Choroid plexus epithelial cell (primary cell): ENCODE measurements at regions not wholly inside any gene's neighbourhood (a gene's known extent, or its start where the extent isn't known, plus 50 kb on each side); places are given as distances from the start of the nearest gene placed in this dataset.
"Not testable (repeated sequence)": the region's sequence is repeated elsewhere in the genome, so short reads cannot be mapped to it uniquely, and the experiment has no call there.

Experiments used
- DNase-seq: peaks from one replicate; pipeline ENCODE4 v3.0.0-alpha.2; 2010; ENCODE audit warnings: low read depth
- H3K4me3 ChIP-seq: 2 replicates; pipeline ENCODE4 v1.5.1; 2011; ENCODE audit warnings: low read depth, mild to moderate bottlenecking, control low read depth, low read length, moderate library complexity
- TF ChIP-seq, protein P1 (sequence below): conservative IDR thresholded peaks from 2 replicates; pipeline ENCODE4 v1.5.1; 2011; ENCODE audit warnings: low read depth, mild to moderate bottlenecking, control low read depth, inconsistent platforms, low read length, moderate library complexity

DNA sequence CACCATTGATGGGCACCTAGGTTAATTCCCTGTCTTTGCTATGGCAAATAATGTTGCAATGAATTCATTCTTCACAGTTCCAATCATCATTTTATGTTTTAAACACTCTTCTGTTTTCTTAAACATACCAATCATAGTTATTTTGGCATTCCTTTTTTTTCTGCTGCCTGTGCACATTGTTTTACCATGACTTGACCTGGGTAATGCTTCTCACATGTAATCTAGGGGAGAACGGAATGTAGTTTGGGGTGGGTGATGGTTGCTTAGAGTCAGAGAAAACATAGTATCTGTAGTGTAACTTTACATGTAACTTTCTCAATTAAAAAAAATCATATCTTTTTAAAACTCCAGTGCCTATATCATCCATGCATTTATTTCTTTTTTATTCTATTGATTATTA lies 1945.3 kb upstream of the RAG2 start:
- DNase-seq, result peak; percentile 82
- H3K4me3 ChIP-seq, result no peak overlapping the region
- TF ChIP-seq, protein P1, sequence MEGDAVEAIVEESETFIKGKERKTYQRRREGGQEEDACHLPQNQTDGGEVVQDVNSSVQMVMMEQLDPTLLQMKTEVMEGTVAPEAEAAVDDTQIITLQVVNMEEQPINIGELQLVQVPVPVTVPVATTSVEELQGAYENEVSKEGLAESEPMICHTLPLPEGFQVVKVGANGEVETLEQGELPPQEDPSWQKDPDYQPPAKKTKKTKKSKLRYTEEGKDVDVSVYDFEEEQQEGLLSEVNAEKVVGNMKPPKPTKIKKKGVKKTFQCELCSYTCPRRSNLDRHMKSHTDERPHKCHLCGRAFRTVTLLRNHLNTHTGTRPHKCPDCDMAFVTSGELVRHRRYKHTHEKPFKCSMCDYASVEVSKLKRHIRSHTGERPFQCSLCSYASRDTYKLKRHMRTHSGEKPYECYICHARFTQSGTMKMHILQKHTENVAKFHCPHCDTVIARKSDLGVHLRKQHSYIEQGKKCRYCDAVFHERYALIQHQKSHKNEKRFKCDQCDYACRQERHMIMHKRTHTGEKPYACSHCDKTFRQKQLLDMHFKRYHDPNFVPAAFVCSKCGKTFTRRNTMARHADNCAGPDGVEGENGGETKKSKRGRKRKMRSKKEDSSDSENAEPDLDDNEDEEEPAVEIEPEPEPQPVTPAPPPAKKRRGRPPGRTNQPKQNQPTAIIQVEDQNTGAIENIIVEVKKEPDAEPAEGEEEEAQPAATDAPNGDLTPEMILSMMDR, result no peak

DNA sequence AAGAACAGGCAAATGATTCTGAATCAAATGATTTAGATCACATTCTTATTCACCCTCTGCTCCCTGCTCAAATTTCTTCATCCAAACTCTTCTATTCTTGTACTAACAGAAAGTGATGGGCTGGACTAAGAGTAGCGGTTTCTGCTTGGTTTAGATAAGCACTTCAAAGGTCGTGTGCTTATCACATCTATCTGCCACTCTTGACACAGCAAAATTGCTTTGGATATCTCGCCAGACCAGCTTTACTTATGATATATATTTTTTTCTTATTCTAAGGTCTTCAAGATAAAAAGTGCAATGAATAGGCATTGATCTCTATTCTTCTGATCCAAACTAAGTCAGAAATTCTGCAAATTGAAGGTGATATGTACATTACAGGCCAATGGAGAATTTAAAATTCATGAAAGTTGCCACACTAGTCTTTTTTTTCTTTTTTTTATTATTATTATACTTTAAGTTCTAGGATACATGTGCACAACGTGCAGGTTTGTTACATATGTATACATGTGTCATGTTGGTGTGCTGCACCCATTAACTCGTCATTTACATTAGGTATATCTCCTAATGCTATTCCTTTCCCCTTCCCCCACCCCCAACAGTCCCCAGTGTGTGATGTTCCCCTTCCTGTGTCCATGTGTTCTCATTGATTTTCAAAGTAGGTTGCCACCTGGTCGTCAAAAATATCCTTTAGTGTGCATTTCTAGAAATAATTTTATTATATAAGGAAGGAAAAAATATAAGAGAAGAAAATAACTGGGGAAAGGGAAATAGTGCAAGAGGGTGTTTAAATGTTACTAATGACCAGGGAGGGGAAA lies 1941.0 kb upstream of the RAG2 start:
- TF ChIP-seq, protein P1, result no peak
- no peak for DNase-seq
- H3K4me3 ChIP-seq, result no peak overlapping the region

DNA sequence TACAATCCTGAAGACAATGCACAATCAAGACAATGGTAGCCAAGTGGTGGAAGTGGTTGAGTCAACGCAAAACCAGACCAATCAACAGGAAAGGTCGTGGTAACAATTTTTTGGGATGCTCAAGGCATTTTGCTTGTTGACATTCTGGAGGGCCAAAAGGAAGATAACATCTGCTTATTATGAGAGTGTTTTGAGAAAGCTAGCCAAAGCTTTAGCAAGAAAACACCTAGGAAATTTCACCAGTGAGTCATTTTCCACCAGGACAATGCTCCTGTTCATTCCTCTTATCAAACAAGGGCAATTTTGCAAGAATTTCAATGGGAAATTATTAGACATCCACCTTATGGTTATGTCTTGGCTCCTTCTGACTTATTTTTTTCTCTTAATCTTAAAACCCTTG lies 1932.2 kb upstream of the RAG2 start:
- H3K4me3 ChIP-seq, result no peak overlapping the region
- TF ChIP-seq, protein P1, result no peak
- DNase-seq, result no peak

DNA sequence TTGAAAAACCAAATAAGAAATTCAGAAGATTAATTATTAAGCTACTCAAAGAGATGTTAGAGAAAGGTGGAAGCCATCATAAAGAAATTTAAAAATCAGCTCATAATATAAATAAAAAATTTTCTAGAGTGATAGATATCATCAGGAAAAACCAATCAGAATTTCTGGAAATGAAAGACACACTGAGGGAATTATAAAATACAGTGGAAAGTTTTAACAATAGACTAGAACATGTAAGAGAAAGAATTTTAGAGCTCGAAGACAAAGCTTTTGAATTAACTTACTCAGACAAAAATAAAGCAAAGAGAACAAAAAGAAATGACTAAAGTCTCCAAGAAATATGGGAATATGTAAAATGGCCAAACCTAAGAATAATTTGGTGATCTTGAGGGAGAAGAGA lies 1926.9 kb upstream of the RAG2 start:
- DNase-seq, result no peak
- no peak overlapping the region for H3K4me3 ChIP-seq
- TF ChIP-seq, protein P1, result no peak

DNA sequence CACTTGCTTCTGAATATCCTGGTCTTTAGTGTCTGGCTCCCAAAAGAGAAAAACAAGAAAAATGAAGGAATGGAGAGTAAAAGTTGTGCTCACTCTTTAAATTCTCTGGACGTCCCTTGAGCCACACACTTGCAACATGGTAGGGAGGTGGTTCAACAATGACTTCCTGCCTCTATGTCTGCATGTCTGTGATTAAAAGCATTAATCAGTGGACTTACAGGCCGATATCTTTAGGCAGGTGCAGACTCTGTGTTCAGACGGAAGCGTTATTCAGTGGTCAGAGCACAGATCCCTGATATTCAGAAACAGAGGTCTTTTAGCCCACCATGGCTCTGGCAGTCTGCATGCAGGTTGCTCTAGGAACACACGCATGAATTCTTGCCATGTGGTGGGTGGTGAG lies 1920.0 kb upstream of the RAG2 start:
- TF ChIP-seq, protein P1, result no peak
- H3K4me3 ChIP-seq, result no peak overlapping the region
- no peak for DNase-seq

DNA sequence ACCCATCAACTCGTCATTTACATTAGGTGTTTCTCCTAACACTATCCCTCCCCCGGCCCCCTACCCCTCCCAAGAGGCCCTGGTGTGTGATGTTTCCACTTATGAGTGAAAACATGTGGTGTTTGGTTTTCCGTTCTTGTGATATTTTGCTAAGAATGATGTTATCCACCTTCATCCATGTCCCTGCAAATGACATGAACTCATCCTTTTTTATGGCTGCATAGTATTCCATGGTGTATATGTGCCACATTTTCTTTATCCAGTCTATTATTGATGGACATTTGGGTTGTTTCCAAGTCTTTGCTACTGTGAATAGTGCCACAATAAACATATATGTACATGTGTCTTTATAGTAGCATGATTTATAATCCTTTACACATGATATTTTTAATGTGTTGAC lies 1914.8 kb upstream of the RAG2 start:
- not testable (repeated sequence) for DNase-seq, H3K4me3 ChIP-seq

DNA sequence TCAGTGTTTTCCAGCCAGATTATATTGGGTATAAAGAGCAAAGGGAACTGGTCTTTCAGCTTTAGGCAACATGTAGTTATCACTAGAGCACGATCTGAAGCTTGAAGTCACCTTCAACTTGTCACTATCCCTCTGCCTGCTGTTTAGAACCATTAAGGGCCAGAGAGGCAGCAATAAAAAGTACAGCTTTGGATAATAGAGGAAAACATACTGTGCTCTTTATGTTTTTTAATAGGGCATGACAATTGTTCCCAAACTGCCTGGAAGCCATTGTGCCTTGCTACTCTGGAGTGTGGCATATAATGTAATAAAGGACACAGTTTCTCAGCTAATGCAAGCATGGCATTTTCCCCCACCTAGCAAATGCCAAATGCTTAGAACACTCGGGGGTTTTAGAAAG lies 1912.0 kb upstream of the RAG2 start:
- TF ChIP-seq, protein P1, result no peak
- H3K4me3 ChIP-seq, result no peak overlapping the region
- DNase-seq, result no peak

DNA sequence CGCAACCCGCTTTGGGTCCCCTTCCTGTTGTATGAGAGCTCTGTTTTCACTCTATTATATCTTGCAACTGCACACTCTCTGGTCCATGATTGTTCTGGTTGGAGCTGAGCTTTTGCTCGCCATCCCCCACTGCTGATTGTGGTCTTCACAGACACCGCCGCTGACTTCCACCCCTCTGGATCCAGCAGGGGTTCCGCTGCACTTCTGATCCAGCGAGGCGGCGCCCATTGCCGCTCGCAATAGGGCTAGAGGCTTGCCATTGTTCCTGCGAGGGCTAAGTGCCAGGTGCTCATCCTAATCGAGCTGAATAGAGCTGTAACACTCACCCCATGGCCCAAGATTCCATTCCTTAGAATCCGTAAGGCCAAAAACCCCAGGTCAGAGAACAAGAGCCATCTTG lies 1905.8 kb upstream of the RAG2 start:
- no peak for DNase-seq
- TF ChIP-seq, protein P1, result no peak
- no peak overlapping the region for H3K4me3 ChIP-seq
